H54 (cell line): ENCODE measurements at regions not wholly inside any gene's neighbourhood (a gene's known extent, or its start where the extent isn't known, plus 50 kb on each side); places are given as distances from the start of the nearest gene placed in this dataset.

Source experiments
- DNase-seq: peaks from one replicate; pipeline ENCODE4 v3.0.0; 2011; ENCODE audit warnings: low spot score, mixed read lengths; ENCODE audit not compliant: insufficient read length
- FAIRE-seq: peaks from 3 replicates; lab custom pipeline; 2011; peaks lifted over from hg19 to GRCh38; lab: Jason Lieb, UNC
- POLR2A ChIP-seq: IDR thresholded peaks from 2 replicates; pipeline ENCODE4 v1.6.1; 2011; ENCODE audit warnings: low read depth, mild to moderate bottlenecking, low read length

GRCh38 chr6:134368670-134369069, 50.8 kb upstream of the SGK1 start:
- no peak for TF ChIP-seq POLR2A
- no peak for DNase-seq
- FAIRE-seq = no peak
